ENCODE measurements at regions not wholly inside any gene's neighbourhood (a gene's known extent, or its start where the extent isn't known, plus 50 kb on each side); places are given as distances from the start of the nearest gene placed in this dataset.

DNA sequence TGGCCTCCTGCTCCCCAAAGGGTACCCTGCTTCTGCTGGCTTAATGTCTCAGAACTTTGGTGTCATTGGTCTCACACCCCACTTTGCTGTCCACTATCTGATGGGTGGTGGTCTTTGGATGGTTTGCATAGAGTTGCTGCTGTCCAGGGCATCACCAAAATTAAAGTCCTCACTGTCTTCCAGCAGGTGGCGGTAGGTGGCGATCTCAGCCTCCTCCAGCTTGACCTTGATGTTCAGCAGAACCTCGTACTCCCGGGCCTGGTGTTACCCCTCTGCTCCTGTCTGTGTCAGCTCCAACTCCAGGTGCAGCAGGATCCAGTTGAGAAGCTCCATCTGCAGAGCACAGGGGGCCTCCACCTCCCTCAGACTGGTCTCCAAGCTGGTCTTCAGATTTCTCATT is 1169.5 kb upstream of the PABPC4L start:
- H3K36me3 Mint-ChIP-seq (ENCODE audit: low read depth), result no peaks in the 10 kb centered on the region
- TF ChIP-seq, protein P1, sequence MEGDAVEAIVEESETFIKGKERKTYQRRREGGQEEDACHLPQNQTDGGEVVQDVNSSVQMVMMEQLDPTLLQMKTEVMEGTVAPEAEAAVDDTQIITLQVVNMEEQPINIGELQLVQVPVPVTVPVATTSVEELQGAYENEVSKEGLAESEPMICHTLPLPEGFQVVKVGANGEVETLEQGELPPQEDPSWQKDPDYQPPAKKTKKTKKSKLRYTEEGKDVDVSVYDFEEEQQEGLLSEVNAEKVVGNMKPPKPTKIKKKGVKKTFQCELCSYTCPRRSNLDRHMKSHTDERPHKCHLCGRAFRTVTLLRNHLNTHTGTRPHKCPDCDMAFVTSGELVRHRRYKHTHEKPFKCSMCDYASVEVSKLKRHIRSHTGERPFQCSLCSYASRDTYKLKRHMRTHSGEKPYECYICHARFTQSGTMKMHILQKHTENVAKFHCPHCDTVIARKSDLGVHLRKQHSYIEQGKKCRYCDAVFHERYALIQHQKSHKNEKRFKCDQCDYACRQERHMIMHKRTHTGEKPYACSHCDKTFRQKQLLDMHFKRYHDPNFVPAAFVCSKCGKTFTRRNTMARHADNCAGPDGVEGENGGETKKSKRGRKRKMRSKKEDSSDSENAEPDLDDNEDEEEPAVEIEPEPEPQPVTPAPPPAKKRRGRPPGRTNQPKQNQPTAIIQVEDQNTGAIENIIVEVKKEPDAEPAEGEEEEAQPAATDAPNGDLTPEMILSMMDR (IDR thresholded peaks at IDR 0.05; ENCODE audit: unreplicated experiment in 3 of 3), result no peak
- no peak overlapping the region for H3K4me3 Mint-ChIP-seq
- H3K4me1 Mint-ChIP-seq, result no peaks in the 10 kb centered on the region
- no peak overlapping the region for H3K27ac Mint-ChIP-seq
- peaks cover 10% of the 10 kb centered on the region for H3K9me3 Mint-ChIP-seq
- H3K27me3 Mint-ChIP-seq (ENCODE audit: low read depth), result no peaks in the 10 kb centered on the region

- no peaks in the 10 kb centered on the region for H3K27me3 Mint-ChIP-seq (ENCODE audit: low read depth)
- H3K9me3 Mint-ChIP-seq, result peaks cover 3% of the 10 kb centered on the region
- no peaks in the 10 kb centered on the region for H3K4me1 Mint-ChIP-seq
- TF ChIP-seq, protein P1 (IDR thresholded peaks at IDR 0.05; ENCODE audit: unreplicated experiment in 3 of 3), result no peak
- no peak overlapping the region for H3K27ac Mint-ChIP-seq
- H3K4me3 Mint-ChIP-seq, result no peak overlapping the region
- no peaks in the 10 kb centered on the region for H3K36me3 Mint-ChIP-seq (ENCODE audit: low read depth)
These were observed 1167.2 kb upstream of the PABPC4L start for GRCh38 chr4:135368831-135369230.

- no peaks in the 10 kb centered on the region for H3K9me3 Mint-ChIP-seq
- no peak overlapping the region for H3K27ac Mint-ChIP-seq
- no peaks in the 10 kb centered on the region for H3K36me3 Mint-ChIP-seq (ENCODE audit: low read depth)
- H3K4me3 Mint-ChIP-seq, result no peak overlapping the region
- TF ChIP-seq, protein P1 (IDR thresholded peaks at IDR 0.05; ENCODE audit: unreplicated experiment in 3 of 3), result no peak
- no peaks in the 10 kb centered on the region for H3K27me3 Mint-ChIP-seq (ENCODE audit: low read depth)
- H3K4me1 Mint-ChIP-seq, result no peaks in the 10 kb centered on the region
These were observed 1163.5 kb upstream of the PABPC4L start for GRCh38 chr4:135365065-135365464.

DNA sequence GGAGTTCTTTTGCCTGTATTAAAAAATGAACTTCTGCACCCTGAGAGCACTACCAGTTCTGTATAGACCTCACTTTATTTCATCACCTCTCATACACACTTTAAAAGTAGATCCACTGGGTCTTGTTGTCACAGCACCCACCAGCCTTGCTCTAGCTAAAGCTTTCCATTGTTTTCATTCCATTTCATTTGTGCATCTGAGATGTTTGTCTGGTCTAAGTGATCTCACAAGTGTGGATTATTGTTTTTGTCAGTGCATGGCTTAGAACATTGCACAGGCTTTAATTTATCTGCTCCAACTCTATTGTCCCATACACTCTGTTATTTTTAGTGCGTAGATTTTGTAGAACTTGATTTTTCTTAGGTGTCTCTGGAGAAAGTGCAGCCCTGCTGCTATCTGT is 1157.5 kb upstream of the PABPC4L start:
- H3K27ac Mint-ChIP-seq, result no peak overlapping the region
- H3K36me3 Mint-ChIP-seq (ENCODE audit: low read depth), result no peaks in the 10 kb centered on the region
- H3K27me3 Mint-ChIP-seq (ENCODE audit: low read depth), result no peaks in the 10 kb centered on the region
- no peak overlapping the region for H3K4me3 Mint-ChIP-seq
- TF ChIP-seq, protein P1 (IDR thresholded peaks at IDR 0.05; ENCODE audit: unreplicated experiment in 3 of 3), result no peak
- no peaks in the 10 kb centered on the region for H3K9me3 Mint-ChIP-seq
- no peaks in the 10 kb centered on the region for H3K4me1 Mint-ChIP-seq

- TF ChIP-seq, protein P1 (IDR thresholded peaks at IDR 0.05; ENCODE audit: unreplicated experiment in 3 of 3), result no peak
- Mint-ChIP-seq H3K4me1 (no peaks in the 10 kb centered on the region), H3K36me3 (ENCODE audit: low read depth) (no peaks in the 10 kb centered on the region), H3K27ac (no peak overlapping the region), H3K4me3 (no peak overlapping the region), H3K9me3 (no peaks in the 10 kb centered on the region), H3K27me3 (ENCODE audit: low read depth) (no peaks in the 10 kb centered on the region)
These were observed 1155.5 kb upstream of the PABPC4L start for GRCh38 chr4:135357091-135357490.

- Mint-ChIP-seq H3K9me3 (no peaks in the 10 kb centered on the region), H3K4me1 (no peaks in the 10 kb centered on the region), H3K27me3 (ENCODE audit: low read depth) (no peaks in the 10 kb centered on the region), H3K4me3 (no peak overlapping the region), H3K27ac (no peak overlapping the region), H3K36me3 (ENCODE audit: low read depth) (no peaks in the 10 kb centered on the region)
- TF ChIP-seq, protein P1 (IDR thresholded peaks at IDR 0.05; ENCODE audit: unreplicated experiment in 3 of 3), result no peak
These were observed 1153.3 kb upstream of the PABPC4L start for GRCh38 chr4:135354876-135355275.

All from nephron (organoid).